Keratinocyte (primary cell): ENCODE measurements at regions not wholly inside any gene's neighbourhood (a gene's known extent, or its start where the extent isn't known, plus 50 kb on each side); places are given as distances from the start of the nearest gene placed in this dataset.

Experiments
- DNase-seq: peaks from one replicate; pipeline ENCODE4 v3.0.0-alpha.2; 2011; ENCODE audit warnings: low read depth, missing footprints, low spot score
- FAIRE-seq: peaks from 2 replicates; lab custom pipeline; 2011; peaks lifted over from hg19 to GRCh38; lab: Jason Lieb, UNC
- H2AFZ ChIP-seq: 2 replicates; pipeline ENCODE4 v1.6.0; 2012; ENCODE audit warnings: low read length, control low read depth, inconsistent platforms; ENCODE audit not compliant: control insufficient read depth
- H3K27ac ChIP-seq: 2 replicates; pipeline ENCODE4 v1.5.1; 2011; ENCODE audit warnings: low read length; ENCODE audit not compliant: control insufficient read depth, insufficient read depth
- H3K27me3 ChIP-seq: 3 replicates; pipeline ENCODE4 v1.6.0; 2011; ENCODE audit warnings: low read length; ENCODE audit not compliant: control insufficient read depth, insufficient read depth; ENCODE audit errors: extremely low read depth
- H3K36me3 ChIP-seq, 2 experiments: 2 replicates in 1 of 2; 3 replicates in 1 of 2; pipeline ENCODE4 v1.5.1; 2011; ENCODE audit warnings: low read length in 2 of 2, mild to moderate bottlenecking in 1 of 2; ENCODE audit not compliant: control insufficient read depth in 2 of 2, insufficient read depth in 2 of 2; ENCODE audit errors: extremely low read depth in 1 of 2
- H3K4me1 ChIP-seq: 3 replicates; pipeline ENCODE4 v1.5.1; 2011; ENCODE audit warnings: low read length; ENCODE audit not compliant: control insufficient read depth, insufficient read depth; ENCODE audit errors: extremely low read depth
- H3K4me2 ChIP-seq: 3 replicates; pipeline ENCODE4 v1.6.0; 2011; ENCODE audit warnings: low read depth, low read length; ENCODE audit not compliant: control insufficient read depth, insufficient read depth; ENCODE audit errors: extremely low read depth
- H3K4me3 ChIP-seq, 3 experiments: fragments of 200-600 bp in 1 of 3; sonication (generic) in 1 of 3; 2 replicates in 2 of 3; 3 replicates in 1 of 3; pipeline ENCODE4 v1.5.1; 2011 to 2016; ENCODE audit warnings: low read length in 3 of 3, mild to moderate bottlenecking in 3 of 3, control low read depth in 2 of 3, inconsistent platforms in 1 of 3, low read depth in 1 of 3, mixed read lengths in 1 of 3, mixed run types in 1 of 3, moderate library complexity in 1 of 3; ENCODE audit not compliant: control insufficient read depth in 2 of 3, insufficient read depth in 2 of 3; ENCODE audit errors: extremely low read depth in 1 of 3
- H3K79me2 ChIP-seq: 2 replicates; pipeline ENCODE4 v1.6.0; 2012; ENCODE audit warnings: low read length; ENCODE audit not compliant: control insufficient read depth, insufficient read depth
- H3K9ac ChIP-seq: 3 replicates; pipeline ENCODE4 v1.6.0; 2011; ENCODE audit warnings: low read length; ENCODE audit not compliant: control insufficient read depth, insufficient read depth; ENCODE audit errors: extremely low read depth
- H3K9me1 ChIP-seq: 3 replicates; pipeline ENCODE4 v1.6.0; 2011; ENCODE audit warnings: low read length; ENCODE audit not compliant: control insufficient read depth, insufficient read depth; ENCODE audit errors: extremely low read depth
- H3K9me3 ChIP-seq: 2 replicates; pipeline ENCODE4 v1.5.1; 2012; ENCODE audit warnings: low read depth, low read length; ENCODE audit not compliant: control insufficient read depth
- H4K20me1 ChIP-seq: 3 replicates; pipeline ENCODE4 v1.6.0; 2011; ENCODE audit warnings: low read length; ENCODE audit not compliant: control insufficient read depth, insufficient read depth; ENCODE audit errors: extremely low read depth
- CTCF ChIP-seq, 3 experiments: IDR thresholded peaks in 1 of 3; conservative IDR thresholded peaks in 1 of 3; optimal IDR thresholded peaks in 1 of 3; 2 replicates in 2 of 3; 3 replicates in 1 of 3; pipeline versions ENCODE3 to v1.5.1; 2011; ENCODE audit warnings: low read length in 3 of 3, mild to moderate bottlenecking in 3 of 3, moderate library complexity in 2 of 3, control low read depth in 1 of 3, inconsistent platforms in 1 of 3; ENCODE audit not compliant: insufficient read depth in 2 of 3; ENCODE audit errors: extremely low read depth in 1 of 3
- EZH2 ChIP-seq: IDR thresholded peaks from one replicate; pipeline ENCODE4 v1.6.1; 2012; ENCODE audit warnings: inconsistent platforms, mild to moderate bottlenecking, low read length, moderate library complexity
- dilution Hi-C: fragments of 300-500 bp; cut with MboI; formaldehyde crosslinking; loops from one replicate; pipeline ENCODE4 v1.7.0; 2020; ENCODE audit warnings: low sequenced_read_pairs; ENCODE audit not compliant: extremely low pct_ligation_motif_present

GRCh38 chr5:28788954-28789353 is 1750.6 kb upstream of the CDH9 start:
- no peak for TF ChIP-seq CTCF (optimal IDR thresholded peaks at IDR 0.05 in 1 of 3, IDR thresholded peaks at IDR 0.05 in 1 of 3, conservative IDR thresholded peaks at IDR 0.05 in 1 of 3; ENCODE audit: extremely low read depth in 1 of 3, insufficient read depth in 2 of 3, low read length in 3 of 3)
- no peak for TF ChIP-seq EZH2
- Histone ChIP-seq H3K27me3 (no peaks in the 10 kb centered on the region), H3K79me2 (no peaks in the 10 kb centered on the region), H3K9me3 (no peaks in the 10 kb centered on the region), H3K9me1 (no peaks in the 10 kb centered on the region), H3K9ac (no peak overlapping the region), H3K27ac (no peak overlapping the region), H2AFZ (no peak overlapping the region), H3K36me3 (no peaks in the 10 kb centered on the region), H3K4me1 (no peaks in the 10 kb centered on the region), H4K20me1 (no peaks in the 10 kb centered on the region), H3K4me3 (no peak overlapping the region), H3K4me2 (no peak overlapping the region)
- dilution Hi-C loops = no loop called here
- DNase-seq = no peak
- no peak for FAIRE-seq

GRCh38 chr5:28780083-28780692 is 1741.8 kb upstream of the CDH9 start:
- DNase-seq = no peak
- H3K9me1 ChIP-seq = no peaks in the 10 kb centered on the region
- H3K27ac ChIP-seq = no peak overlapping the region
- FAIRE-seq = no peak
- no peaks in the 10 kb centered on the region for H3K79me2 ChIP-seq
- H3K4me1 ChIP-seq = no peaks in the 10 kb centered on the region
- dilution Hi-C loops = no loop called here
- no peaks in the 10 kb centered on the region for H4K20me1 ChIP-seq
- no peak overlapping the region for H3K4me2 ChIP-seq
- no peak overlapping the region for H3K9ac ChIP-seq
- no peaks in the 10 kb centered on the region for H3K27me3 ChIP-seq
- no peak overlapping the region for H2AFZ ChIP-seq
- no peaks in the 10 kb centered on the region for H3K9me3 ChIP-seq
- TF ChIP-seq CTCF (optimal IDR thresholded peaks at IDR 0.05 in 1 of 3, IDR thresholded peaks at IDR 0.05 in 1 of 3, conservative IDR thresholded peaks at IDR 0.05 in 1 of 3; ENCODE audit: extremely low read depth in 1 of 3, insufficient read depth in 2 of 3, low read length in 3 of 3) = no peak
- no peak for TF ChIP-seq EZH2
- no peak overlapping the region for H3K4me3 ChIP-seq
- H3K36me3 ChIP-seq = no peaks in the 10 kb centered on the region
